Cerebellar cortex (tissue), 1 donor: ENCODE measurements at regions not wholly inside any gene's neighbourhood (a gene's known extent, or its start where the extent isn't known, plus 50 kb on each side); places are given as distances from the start of the nearest gene placed in this dataset.
"Not testable (repeated sequence)": the region's sequence is repeated elsewhere in the genome, so short reads cannot be mapped to it uniquely, and the experiment has no call there.

ENCODE experiments used
- DNase-seq: peaks from one replicate; pipeline ENCODE4 v3.0.0-alpha.2; 2015; ENCODE audit warnings: low spot score

GRCh38 chr17:27209316-27209715 is 84.6 kb upstream of the WSB1 start:
- DNase-seq = no peak

- not testable (repeated sequence) for DNase-seq
These were observed 83.1 kb upstream of the WSB1 start for GRCh38 chr17:27210809-27211208.

GRCh38 chr17:27216836-27217235 is 77.1 kb upstream of the WSB1 start:
- no peak for DNase-seq

- no peak for DNase-seq
These were observed 76.3 kb upstream of the WSB1 start for GRCh38 chr17:27217631-27218030.

- no peak for DNase-seq
These were observed 75.9 kb upstream of the WSB1 start for GRCh38 chr17:27218041-27218440.

GRCh38 chr17:27218719-27219488 is 75.0 kb upstream of the WSB1 start:
- DNase-seq = no peak

- no peak for DNase-seq
These were observed 71.4 kb upstream of the WSB1 start for GRCh38 chr17:27222515-27222914.

- DNase-seq = no peak
These were observed 69.2 kb upstream of the WSB1 start for GRCh38 chr17:27224526-27225315.

- DNase-seq = no peak
These were observed 67.2 kb upstream of the WSB1 start for GRCh38 chr17:27226611-27227230.

- DNase-seq = no peak
These were observed 62.9 kb upstream of the WSB1 start for GRCh38 chr17:27230996-27231395.

- DNase-seq = no peak
These were observed 61.6 kb upstream of the WSB1 start for GRCh38 chr17:27232328-27232727.

- no peak for DNase-seq
These were observed 60.9 kb upstream of the WSB1 start for GRCh38 chr17:27233059-27233458.

- no peak for DNase-seq
These were observed 60.1 kb upstream of the WSB1 start for GRCh38 chr17:27233776-27234175.

- peak; percentile 79 for DNase-seq
These were observed 57.1 kb upstream of the WSB1 start for GRCh38 chr17:27236717-27237315.

GRCh38 chr17:27237890-27238289 is 56.0 kb upstream of the WSB1 start:
- DNase-seq = no peak

GRCh38 chr17:27239046-27239445 is 54.9 kb upstream of the WSB1 start:
- DNase-seq = no peak

GRCh38 chr17:27239584-27239983 is 54.3 kb upstream of the WSB1 start:
- no peak for DNase-seq

GRCh38 chr17:27240086-27240801 is 53.7 kb upstream of the WSB1 start:
- DNase-seq = no peak

GRCh38 chr17:27240802-27241155 is 53.1 kb upstream of the WSB1 start:
- no peak for DNase-seq

- no peak for DNase-seq
These were observed 52.5 kb upstream of the WSB1 start for GRCh38 chr17:27241346-27241946.

GRCh38 chr17:27242951-27243350 is 51.0 kb upstream of the WSB1 start:
- no peak for DNase-seq

GRCh38 chr17:27244011-27244410 is 49.9 kb upstream of the WSB1 start:
- DNase-seq = no peak
